H1 (cell line): ENCODE measurements at regions not wholly inside any gene's neighbourhood (a gene's known extent, or its start where the extent isn't known, plus 50 kb on each side); places are given as distances from the start of the nearest gene placed in this dataset.

Experiments used
- CTCF ChIA-PET: fragments of 300-600 bp; sonication (Branson Sonifier 250); formaldehyde crosslinking; loops from one replicate; lab custom pipeline; 2021; ENCODE audit not compliant: partially characterized antibody; lab: Charles Lee
- POLR2A ChIA-PET: fragments of 300-600 bp; sonication (Branson Sonifier 250); formaldehyde crosslinking; loops from one replicate; lab custom pipeline; 2021; ENCODE audit warnings: inconsistent platforms; ENCODE audit not compliant: partially characterized antibody; lab: Charles Lee
- DNase-seq, 2 experiments: peaks; one replicate each; pipeline versions ENCODE4 v3.0.0 to v3.0.0-alpha.2; 2010 to 2022; ENCODE audit warnings: low spot score in 2 of 2, low read depth in 1 of 2, mixed read lengths in 1 of 2
- FAIRE-seq: peaks from 2 replicates; lab custom pipeline; 2011; peaks lifted over from hg19 to GRCh38; lab: Jason Lieb, UNC
- H2AFZ ChIP-seq: 2 replicates; pipeline ENCODE4 v1.8.1; 2012; ENCODE audit warnings: low read length, inconsistent platforms
- H2AK5ac ChIP-seq: 2 replicates; pipeline ENCODE4 v1.6.1; 2013; ENCODE audit warnings: low read depth, low read length
- H2BK120ac ChIP-seq: replicated peaks from 2 replicates; pipeline ENCODE3; 2013; ENCODE audit warnings: low read depth, low read length, inconsistent platforms
- H2BK12ac ChIP-seq: 2 replicates; pipeline ENCODE4 v1.6.1; 2013; ENCODE audit warnings: low read depth, low read length
- H2BK15ac ChIP-seq: 2 replicates; pipeline ENCODE4 v1.6.1; 2013; ENCODE audit warnings: low read length
- H2BK20ac ChIP-seq: 2 replicates; pipeline ENCODE4 v1.6.1; 2013; ENCODE audit warnings: low read length
- H2BK5ac ChIP-seq: 2 replicates; pipeline ENCODE4 v1.6.1; 2013; ENCODE audit warnings: low read depth, low read length
- H3K14ac ChIP-seq: 2 replicates; pipeline ENCODE4 v1.6.1; 2013; ENCODE audit warnings: inconsistent platforms; ENCODE audit not compliant: insufficient read length
- H3K18ac ChIP-seq: 2 replicates; pipeline ENCODE4 v1.6.1; 2013; ENCODE audit warnings: low read length; ENCODE audit errors: extremely low read depth
- H3K23ac ChIP-seq: 2 replicates; pipeline ENCODE4 v1.6.1; 2013; ENCODE audit warnings: inconsistent platforms; ENCODE audit not compliant: insufficient read length
- H3K23me2 ChIP-seq: 2 replicates; pipeline ENCODE4 v1.6.1; 2013; ENCODE audit warnings: low read depth, low read length
- H3K27ac ChIP-seq: 2 replicates; pipeline ENCODE4 v1.6.1; 2011; ENCODE audit warnings: low read depth, low read length, inconsistent platforms
- H3K27me3 ChIP-seq, 4 experiments: replicated peaks in 1 of 4; 1 replicate in 1 of 4; 2 replicates in 3 of 4; pipeline versions ENCODE4 v1.6.1 to v1.8.1; 2011 to 2013; ENCODE audit warnings: low read length in 3 of 4, mild to moderate bottlenecking in 3 of 4, inconsistent platforms in 2 of 4, mixed read lengths in 2 of 4, moderate library complexity in 1 of 4; ENCODE audit not compliant: control insufficient read depth in 3 of 4, insufficient read depth in 3 of 4; ENCODE audit errors: extremely low read depth in 1 of 4
- H3K36me3 ChIP-seq, 4 experiments: 2 replicates each; pipeline versions ENCODE4 v1.6.1 to v1.8.1; 2011 to 2013; ENCODE audit warnings: mild to moderate bottlenecking in 4 of 4, low read length in 3 of 4, moderate library complexity in 2 of 4, control low read depth in 1 of 4, inconsistent platforms in 1 of 4; ENCODE audit not compliant: insufficient read depth in 4 of 4, control insufficient read depth in 2 of 4
- H3K4ac ChIP-seq: replicated peaks from 2 replicates; pipeline ENCODE3; 2013; ENCODE audit warnings: low read length, low read depth, mixed read lengths, inconsistent platforms; ENCODE audit not compliant: insufficient read length
- H3K4me1 ChIP-seq, 4 experiments: replicated peaks in 1 of 4; 1 replicate in 1 of 4; 2 replicates in 3 of 4; pipeline versions ENCODE4 v1.6.1 to v1.8.1; 2011 to 2013; ENCODE audit warnings: low read length in 3 of 4, inconsistent platforms in 2 of 4, mixed read lengths in 1 of 4; ENCODE audit not compliant: insufficient read depth in 4 of 4, control insufficient read depth in 3 of 4
- H3K4me2 ChIP-seq, 2 experiments: 2 replicates each; pipeline versions ENCODE4 v1.6.1 to v1.8.1; 2011 to 2013; ENCODE audit warnings: low read depth in 2 of 2, low read length in 2 of 2, control low read depth in 1 of 2, inconsistent platforms in 1 of 2, mild to moderate bottlenecking in 1 of 2; ENCODE audit not compliant: insufficient read depth in 1 of 2
- H3K4me3 ChIP-seq, 4 experiments: fragments of 200-600, 300-600 bp in 1 of 4; sonication (generic), shearing (Covaris generic), sonication (Bioruptor Twin) in 1 of 4; 2 replicates each; pipeline versions ENCODE4 v1.5.1 to v1.8.1; 2011 to 2016; ENCODE audit warnings: low read length in 4 of 4, low read depth in 3 of 4, control low read depth in 2 of 4, inconsistent platforms in 2 of 4, mild to moderate bottlenecking in 2 of 4, mixed read lengths in 1 of 4, moderate library complexity in 1 of 4; ENCODE audit not compliant: insufficient read depth in 2 of 4; ENCODE audit errors: extremely low read depth in 1 of 4
- H3K56ac ChIP-seq: replicated peaks from 2 replicates; pipeline ENCODE3; 2013; ENCODE audit warnings: low read depth, mild to moderate bottlenecking, mixed read lengths, low read length, inconsistent platforms; ENCODE audit not compliant: insufficient read length
- H3K79me1 ChIP-seq: 2 replicates; pipeline ENCODE4 v1.6.1; 2013; ENCODE audit warnings: low read depth, low read length, control low read depth
- H3K79me2 ChIP-seq, 2 experiments: 2 replicates each; pipeline versions ENCODE4 v1.6.1 to v1.8.1; 2012 to 2013; ENCODE audit warnings: low read length in 2 of 2, mild to moderate bottlenecking in 2 of 2, inconsistent platforms in 1 of 2; ENCODE audit not compliant: insufficient read depth in 2 of 2, control insufficient read depth in 1 of 2
- H3K9ac ChIP-seq, 4 experiments: replicated peaks in 1 of 4; 1 replicate in 1 of 4; 2 replicates in 3 of 4; pipeline versions ENCODE4 v1.6.1 to v1.8.1; 2011 to 2013; ENCODE audit warnings: low read depth in 3 of 4, low read length in 3 of 4, control low read depth in 2 of 4, mild to moderate bottlenecking in 2 of 4, moderate library complexity in 2 of 4, inconsistent platforms in 1 of 4; ENCODE audit errors: extremely low read depth in 1 of 4
- H3K9me3 ChIP-seq, 2 experiments: 2 replicates each; pipeline versions ENCODE4 v1.6.1 to v1.8.1; 2012 to 2013; ENCODE audit warnings: mild to moderate bottlenecking in 2 of 2, moderate library complexity in 2 of 2, control low read depth in 1 of 2, inconsistent platforms in 1 of 2, low read depth in 1 of 2, low read length in 1 of 2, mixed read lengths in 1 of 2; ENCODE audit not compliant: insufficient read depth in 2 of 2
- H4K20me1 ChIP-seq, 2 experiments: replicated peaks in 1 of 2; 2 replicates each; pipeline versions ENCODE3 to v1.8.1; 2011 to 2013; ENCODE audit warnings: inconsistent platforms in 2 of 2, low read length in 2 of 2, mild to moderate bottlenecking in 1 of 2; ENCODE audit not compliant: insufficient read depth in 2 of 2, control insufficient read depth in 1 of 2
- H4K5ac ChIP-seq: 2 replicates; pipeline ENCODE4 v1.6.1; 2013; ENCODE audit warnings: low read length, low read depth, mixed read lengths, inconsistent platforms; ENCODE audit not compliant: insufficient read length
- H4K8ac ChIP-seq: 2 replicates; pipeline ENCODE4 v1.8.0; 2013; ENCODE audit warnings: mild to moderate bottlenecking, moderate library complexity, low read length, inconsistent platforms; ENCODE audit not compliant: insufficient read depth; ENCODE audit errors: extremely low read depth
- H4K91ac ChIP-seq: replicated peaks from 2 replicates; pipeline ENCODE3; 2013; ENCODE audit warnings: low read length, mixed read lengths, inconsistent platforms; ENCODE audit not compliant: insufficient read length
- ASH2L ChIP-seq: fragments of 200-600, 300-600 bp; sonication (generic); IDR thresholded peaks from one replicate; pipeline ENCODE4 v1.7.1; 2017; ENCODE audit warnings: low read length
- EGR1 ChIP-seq: IDR thresholded peaks from 2 replicates; pipeline ENCODE4 v1.6.1; 2011; ENCODE audit warnings: low read depth, low read length, borderline replicate concordance
- GTF2F1 ChIP-seq: IDR thresholded peaks from 2 replicates; pipeline ENCODE4 v1.6.1; 2012; ENCODE audit warnings: low read depth, low read length, improper control_type of control experiment, borderline replicate concordance
- HDAC6 ChIP-seq: IDR thresholded peaks from one replicate; pipeline ENCODE4 v1.7.1; 2012; ENCODE audit warnings: low read depth, mild to moderate bottlenecking, inconsistent platforms, low read length, moderate library complexity
- KDM1A ChIP-seq: fragments of 200-600, 300-600 bp; sonication (generic); IDR thresholded peaks from 2 replicates; pipeline ENCODE4 v1.7.1; 2016; ENCODE audit warnings: mild to moderate bottlenecking, low read length, borderline replicate concordance
- KDM4A ChIP-seq: IDR thresholded peaks from one replicate; pipeline ENCODE4 v1.7.1; 2012; ENCODE audit warnings: low read depth, mild to moderate bottlenecking, moderate library complexity, low read length, inconsistent platforms; ENCODE audit not compliant: severe bottlenecking
- RAD21 ChIP-seq, 2 experiments: IDR thresholded peaks in 1 of 2; conservative IDR thresholded peaks in 1 of 2; 2 replicates each; pipeline ENCODE4 v1.6.1; 2011; ENCODE audit warnings: low read depth in 2 of 2, low read length in 2 of 2, improper control_type of control experiment in 1 of 2, inconsistent platforms in 1 of 2, mild to moderate bottlenecking in 1 of 2, moderate library complexity in 1 of 2
- RXRA ChIP-seq: IDR thresholded peaks from 2 replicates; pipeline ENCODE4 v1.6.1; 2011; ENCODE audit warnings: low read depth, mild to moderate bottlenecking, low read length, moderate library complexity; ENCODE audit not compliant: insufficient read depth
- SAP30 ChIP-seq: fragments of 300-600 bp; sonication (generic); IDR thresholded peaks from 2 replicates; pipeline ENCODE4 v1.7.1; 2012; ENCODE audit warnings: low read length, moderate library complexity, mild to moderate bottlenecking, inconsistent platforms; ENCODE audit not compliant: insufficient read depth, insufficient replicate concordance
- SIX5 ChIP-seq: IDR thresholded peaks from 2 replicates; pipeline ENCODE4 v1.6.1; 2011; ENCODE audit warnings: mild to moderate bottlenecking, low read depth, low read length
- SP2 ChIP-seq: IDR thresholded peaks from 2 replicates; pipeline ENCODE4 v1.6.1; 2012; ENCODE audit warnings: mild to moderate bottlenecking, low read length, inconsistent platforms
- SUZ12 ChIP-seq: fragments of 200-600 bp; sonication (generic); IDR thresholded peaks from 2 replicates; pipeline ENCODE4 v1.6.1; 2012; ENCODE audit warnings: mild to moderate bottlenecking, inconsistent platforms, low read length, moderate library complexity, mixed read lengths
- TAF7 ChIP-seq: optimal IDR thresholded peaks from 2 replicates; pipeline ENCODE3; 2011; ENCODE audit warnings: low read depth, mild to moderate bottlenecking, inconsistent platforms, low read length, moderate library complexity, borderline replicate concordance
- USF2 ChIP-seq: IDR thresholded peaks from 2 replicates; pipeline ENCODE4 v1.6.1; 2011; ENCODE audit warnings: low read length, improper control_type of control experiment
- WGBS, 2 experiments: shearing (Covaris generic) in 1 of 2; methylation state at CpG; one replicate each; pipeline versions ENCODE4 v1.1.6 to v1.1.7; 2013 to 2015; ENCODE audit warnings: low lambda C conversion rate in 2 of 2, mixed read lengths in 2 of 2, inconsistent platforms in 1 of 2, low coverage in 1 of 2, missing lambda C conversion rate in 1 of 2; ENCODE audit not compliant: insufficient replicate concordance in 2 of 2, insufficient coverage in 1 of 2, insufficient read length in 1 of 2; ENCODE audit errors: extremely low coverage in 1 of 2, missing lambda C conversion rate in 1 of 2; 5-methylcytosine and 5-hydroxymethylcytosine counted together

DNA sequence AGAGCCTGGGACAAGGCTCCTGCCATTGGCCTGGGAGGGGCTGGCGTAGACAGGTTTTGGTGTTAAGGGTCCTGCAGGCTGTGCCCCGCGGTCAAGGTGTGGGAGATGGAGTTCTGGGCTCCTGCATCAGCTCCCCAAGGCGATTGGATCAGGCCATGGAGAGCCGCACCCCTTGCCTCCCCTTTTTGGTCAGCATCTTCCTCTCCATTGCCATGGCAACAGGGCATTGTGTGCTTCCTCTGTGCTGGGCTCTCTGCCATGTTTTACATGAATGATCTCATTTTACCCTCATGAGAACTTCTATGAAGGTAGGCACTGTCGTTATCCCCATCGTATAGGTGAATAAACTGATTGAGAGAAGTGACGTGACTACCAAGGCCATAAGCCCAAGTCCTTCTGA, 344.3 kb upstream of the CLINT1 start:
- Histone ChIP-seq H3K9me3 (no peaks in the 10 kb centered on the region), H3K23ac (no peak overlapping the region), H2BK120ac (no peak overlapping the region), H2AK5ac (no peak overlapping the region), H2BK20ac (no peak overlapping the region), H3K4ac (no peak overlapping the region), H3K4me2 (no peak overlapping the region), H2AFZ (no peak overlapping the region), H2BK12ac (no peak overlapping the region), H3K56ac (no peak overlapping the region), H4K91ac (no peak overlapping the region), H4K8ac (no peak overlapping the region), H3K27ac (no peak overlapping the region), H3K23me2 (no peaks in the 10 kb centered on the region), H4K5ac (no peak overlapping the region), H3K9ac (no peak overlapping the region), H3K36me3 (no peaks in the 10 kb centered on the region), H2BK5ac (no peak overlapping the region), H3K79me1 (no peaks in the 10 kb centered on the region), H3K4me3 (no peak overlapping the region), H3K18ac (no peak overlapping the region), H3K27me3 (no peaks in the 10 kb centered on the region), H3K14ac (no peak overlapping the region), H3K4me1 (peaks cover 0 to 3% (median 3%) of the 10 kb centered on the region in 4 experiments; a peak in 2 of 7 replicates), H4K20me1 (no peaks in the 10 kb centered on the region), H3K79me2 (no peaks in the 10 kb centered on the region), H2BK15ac (no peak overlapping the region)
- DNase-seq (no peak), FAIRE-seq (no peak)
- ChIA-PET POLR2A (no interaction called here), CTCF (interaction anchor here (0.7 to 1.3 kb wide), 2 partner anchors 68 to 491 kb away, joined by 3 to 5 read pairs; no protein-coding TSS in a partner anchor)
- TF ChIP-seq GTF2F1 (no peak), ASH2L (no peak), SUZ12 (no peak), KDM1A (no peak), HDAC6 (no peak), SP2 (no peak), RXRA (no peak), KDM4A (no peak), SAP30 (no peak), TAF7 (no peak), EGR1 (no peak), SIX5 (no peak), RAD21 (IDR thresholded peaks at IDR 0.05 in 1 of 2, conservative IDR thresholded peaks at IDR 0.05 in 1 of 2; ENCODE audit: low read depth in 2 of 2, low read length in 2 of 2) (no peak), USF2 (no peak)
- WGBS, 2 experiments: 96% methylated on average over 8 of the region's 8 CpGs; no CpG with 5 or more reads in 1 of the 2 experiments
